GM18505 (cell line): ENCODE measurements at regions not wholly inside any gene's neighbourhood (a gene's known extent, or its start where the extent isn't known, plus 50 kb on each side); places are given as distances from the start of the nearest gene placed in this dataset.

Experiments used
- ATAC-seq: cut with Tn5 transposase; IDR thresholded peaks from one replicate; pipeline ENCODE4 v1.9.1; 2021; ENCODE audit not compliant: unreplicated experiment
- POLR2A ChIP-seq: IDR thresholded peaks from 4 replicates; pipeline ENCODE4 v1.6.1; 2011; ENCODE audit warnings: borderline replicate concordance; ENCODE audit not compliant: insufficient read depth, insufficient read length; ENCODE audit errors: extremely low read depth

DNA sequence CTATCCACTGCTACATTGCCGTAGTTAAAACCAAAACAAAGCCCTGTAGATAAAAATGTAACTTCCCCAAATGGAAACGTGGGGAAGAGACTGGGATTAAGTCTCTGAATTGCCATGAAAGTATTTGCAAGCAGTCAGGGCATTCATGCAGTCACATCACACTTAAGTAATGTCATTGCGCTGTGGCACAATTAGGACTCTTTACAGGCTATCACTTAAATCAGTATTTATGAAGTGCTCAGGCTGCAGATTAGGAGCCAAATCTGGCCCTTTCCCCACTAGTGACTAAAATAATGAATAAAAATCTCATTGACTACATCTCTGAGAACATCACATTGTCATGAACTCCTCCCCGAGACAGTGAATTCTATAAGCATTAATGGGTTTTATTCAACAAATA lies 300.9 kb downstream of the ICOS start:
- no peak for ATAC-seq
- TF ChIP-seq POLR2A: no peak

- TF ChIP-seq POLR2A: no peak
- no peak for ATAC-seq
These were observed 303.0 kb downstream of the ICOS start for GRCh38 chr2:204239411-204240165.

DNA sequence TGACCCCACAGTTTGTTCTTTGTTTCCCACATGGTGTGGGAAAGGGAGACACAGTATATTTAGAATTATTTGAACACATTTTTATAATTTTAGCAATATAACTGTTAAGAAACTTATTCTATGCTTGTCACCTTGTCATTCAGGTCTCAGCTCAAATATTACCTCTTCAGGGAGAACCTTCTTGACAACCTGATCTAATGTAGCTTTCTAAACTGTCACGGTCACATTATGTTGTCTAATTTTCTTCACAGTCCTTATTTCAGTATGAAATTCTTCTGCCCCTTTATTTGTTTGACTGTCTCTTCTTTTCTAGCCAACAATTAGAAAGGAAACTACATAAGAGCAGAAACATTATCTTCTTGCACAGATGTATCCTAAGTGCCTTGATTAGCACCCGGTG lies 304.3 kb upstream of the PARD3B start:
- no peak for TF ChIP-seq POLR2A

GRCh38 chr2:204249437-204249836 lies 295.8 kb upstream of the PARD3B start:
- no peak for ATAC-seq
- TF ChIP-seq POLR2A: no peak

More for the DNA sequence above, 304.3 kb upstream of the PARD3B start:
- ATAC-seq: no peak

- no peak for TF ChIP-seq POLR2A
- ATAC-seq: no peak
These were observed 294.6 kb upstream of the PARD3B start for GRCh38 chr2:204250692-204251091.

GRCh38 chr2:204251158-204251997 lies 293.9 kb upstream of the PARD3B start:
- TF ChIP-seq POLR2A: no peak
- ATAC-seq: no peak

GRCh38 chr2:204251998-204252376 lies 293.3 kb upstream of the PARD3B start:
- no peak for ATAC-seq
- no peak for TF ChIP-seq POLR2A

- no peak for ATAC-seq
- no peak for TF ChIP-seq POLR2A
These were observed 290.2 kb upstream of the PARD3B start for GRCh38 chr2:204255071-204255470.

- ATAC-seq: no peak
- TF ChIP-seq POLR2A: no peak
These were observed 289.7 kb upstream of the PARD3B start for GRCh38 chr2:204255526-204255925.

DNA sequence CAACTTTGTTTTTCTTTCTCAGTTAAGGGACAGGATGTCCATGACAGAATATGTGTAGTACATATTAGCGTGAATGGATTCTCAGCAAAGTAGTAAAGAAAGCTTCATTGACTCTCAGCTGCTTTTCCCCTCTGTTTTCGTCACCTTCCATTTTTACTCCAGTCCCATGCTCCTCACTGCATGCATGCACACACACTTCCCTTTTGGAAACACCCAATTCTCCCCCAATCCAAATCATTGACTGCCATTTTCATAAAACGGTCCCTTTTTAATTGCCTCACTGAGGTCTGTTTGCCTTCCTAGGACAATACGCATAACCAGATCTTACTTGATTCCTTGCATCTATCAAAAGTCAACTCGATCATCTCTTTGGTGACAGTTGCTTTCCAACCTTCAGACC lies 287.5 kb upstream of the PARD3B start:
- TF ChIP-seq POLR2A: no peak
- no peak for ATAC-seq

GRCh38 chr2:204258890-204259289 lies 286.4 kb upstream of the PARD3B start:
- TF ChIP-seq POLR2A: no peak
- no peak for ATAC-seq

- no peak for TF ChIP-seq POLR2A
- ATAC-seq: no peak
These were observed 285.0 kb upstream of the PARD3B start for GRCh38 chr2:204260162-204260877.

- ATAC-seq: no peak
- no peak for TF ChIP-seq POLR2A
These were observed 284.4 kb upstream of the PARD3B start for GRCh38 chr2:204260901-204261300.

GRCh38 chr2:204261846-204262245 lies 283.4 kb upstream of the PARD3B start:
- TF ChIP-seq POLR2A: no peak
- ATAC-seq: no peak

DNA sequence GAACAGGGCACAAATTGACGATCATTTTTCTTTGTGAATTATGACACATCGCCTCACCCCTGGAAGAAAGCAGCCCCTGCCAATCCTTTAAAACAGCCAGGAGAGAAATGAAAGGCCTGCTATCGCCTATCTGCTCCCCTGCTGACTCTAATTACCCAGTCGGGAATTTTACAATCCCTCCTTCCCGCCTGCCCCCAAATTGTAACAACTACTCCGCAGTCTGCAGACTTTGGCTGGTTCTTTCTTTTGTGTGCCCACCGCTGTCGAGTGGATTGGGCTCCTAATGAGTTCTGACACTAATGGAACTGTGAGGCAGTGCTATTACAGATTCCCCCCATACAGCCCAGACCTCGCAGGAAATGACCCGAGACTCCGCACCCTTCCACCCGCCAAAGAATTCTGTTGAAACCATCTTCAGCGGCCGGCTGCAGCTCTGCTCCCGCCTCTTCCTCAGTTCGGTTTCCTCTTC lies 281.2 kb upstream of the PARD3B start:
- no peak for ATAC-seq
- no peak for TF ChIP-seq POLR2A
